IMR-90 (cell line): ENCODE measurements at regions not wholly inside any gene's neighbourhood (a gene's known extent, or its start where the extent isn't known, plus 50 kb on each side); places are given as distances from the start of the nearest gene placed in this dataset.

Experiments
- CTCF ChIP-seq: conservative IDR thresholded peaks from 2 replicates; pipeline ENCODE4 v1.5.1; 2012; ENCODE audit warnings: mild to moderate bottlenecking, low read depth, low read length, improper control_type of control experiment
- MAFK ChIP-seq: IDR thresholded peaks from 2 replicates; pipeline ENCODE4 v1.6.1; 2012; ENCODE audit warnings: low read depth, low read length, improper control_type of control experiment
- POLR2A ChIP-seq: IDR thresholded peaks from 2 replicates; pipeline ENCODE4 v1.6.1; 2012; ENCODE audit warnings: mild to moderate bottlenecking, low read depth, low read length

GRCh38 chr3:80114694-80115093 is 346.9 kb upstream of the ROBO1 start:
- TF ChIP-seq CTCF: no peak
- no peak for TF ChIP-seq POLR2A
- TF ChIP-seq MAFK: 0 out of 2 replicates have a peak, but pooled peaks have one; percentile 26
